A549 (cell line): ENCODE measurements at regions not wholly inside any gene's neighbourhood (a gene's known extent, or its start where the extent isn't known, plus 50 kb on each side); places are given as distances from the start of the nearest gene placed in this dataset.

Experiments used
- ATAC-seq, 2 experiments: fragments of 200-7000 bp in 1 of 2; fragments of >200 bp in 1 of 2; cut with Nextera tagmentation in 1 of 2; cut with Tn5 transposase in 1 of 2; 3 replicates each; pipeline versions ENCODE4 v1.8.0 to v1.9.1; 2018 to 2020; ENCODE audit warnings: mild to moderate bottlenecking in 1 of 2, moderate library complexity in 1 of 2
- CTCF ChIA-PET: fragments of 300-600 bp; sonication (Branson Sonifier 250); formaldehyde crosslinking; extraction: SDS; loops from one replicate; lab custom pipeline; 2021; ENCODE audit warnings: antibody characterized with exemption, inconsistent platforms; lab: Yijun Ruan, JAX
- POLR2A ChIA-PET: fragments of 350-600 bp; formaldehyde crosslinking; extraction: SDS; loops from one replicate; lab custom pipeline; 2021; ENCODE audit warnings: antibody characterized with exemption, inconsistent platforms; lab: Yijun Ruan, JAX
- DNase-seq, 2 experiments: peaks; one replicate each; pipeline versions ENCODE4 v3.0.0 to v3.0.0-alpha.2; 2011 to 2016; ENCODE audit warnings: low read depth in 1 of 2, low spot score in 1 of 2
- FAIRE-seq: peaks from 2 replicates; lab custom pipeline; 2011; peaks lifted over from hg19 to GRCh38; lab: Jason Lieb, UNC
- H3K27ac ChIP-seq, 2 experiments: fragments of >200 bp; sonication (Bioruptor Twin); formaldehyde crosslinking; 3 replicates each; pipeline ENCODE4 v1.5.1; 2016 to 2017
- H3K4me1 ChIP-seq: fragments of >200 bp; sonication (Bioruptor Twin); formaldehyde crosslinking; 3 replicates; pipeline ENCODE4 v1.6.1; 2016
- H3K4me2 ChIP-seq: fragments of >200 bp; sonication (Bioruptor Twin); formaldehyde crosslinking; 3 replicates; pipeline ENCODE4 v1.6.1; 2016
- H3K4me3 ChIP-seq: fragments of >200 bp; sonication (Bioruptor Twin); formaldehyde crosslinking; 3 replicates; pipeline ENCODE4 v1.5.1; 2016
- H3K9me3 ChIP-seq: fragments of >200 bp; sonication (Bioruptor Twin); formaldehyde crosslinking; 3 replicates; pipeline ENCODE4 v1.6.1; 2016
- ATOH8 ChIP-seq: fragments of 250-450 bp; sonication (Bioruptor Pico); IDR thresholded peaks from 2 replicates; pipeline ENCODE4 v1.5.0; 2020; ENCODE audit warnings: low read depth, mild to moderate bottlenecking, moderate library complexity
- BCL3 ChIP-seq: fragments of >200 bp; sonication (Bioruptor Twin); formaldehyde crosslinking; IDR thresholded peaks from 3 replicates; pipeline ENCODE4 v1.6.1; 2016
- CBX2 ChIP-seq: fragments of 200-600 bp; sonication (generic); IDR thresholded peaks from 2 replicates; pipeline ENCODE4 v1.6.1; 2016; ENCODE audit warnings: low read depth, mild to moderate bottlenecking, borderline replicate concordance
- CHD4 ChIP-seq: fragments of 200-600 bp; sonication (generic); IDR thresholded peaks from 2 replicates; pipeline ENCODE4 v1.6.1; 2016; ENCODE audit warnings: antibody characterized with exemption, mild to moderate bottlenecking, borderline replicate concordance
- E2F6 ChIP-seq: IDR thresholded peaks from 2 replicates; pipeline ENCODE4 v1.6.1; 2012; ENCODE audit warnings: low read depth, borderline replicate concordance
- EHMT2 ChIP-seq: fragments of 200-600 bp; sonication (generic); IDR thresholded peaks from 2 replicates; pipeline ENCODE4 v1.6.1; 2016; ENCODE audit warnings: antibody characterized with exemption, low read depth, mild to moderate bottlenecking, moderate library complexity
- GATA3 ChIP-seq: IDR thresholded peaks from 2 replicates; pipeline ENCODE4 v1.6.1; 2012; ENCODE audit warnings: borderline replicate concordance
- HEYL ChIP-seq: fragments of 250-450 bp; sonication (Bioruptor Pico); IDR thresholded peaks from 2 replicates; pipeline ENCODE4 v1.8.0; 2021; ENCODE audit warnings: mild to moderate bottlenecking, moderate library complexity
- HOXA7 ChIP-seq: fragments of 250-450 bp; sonication (Bioruptor Pico); IDR thresholded peaks from 2 replicates; pipeline ENCODE4 v1.5.0; 2020; ENCODE audit warnings: mild to moderate bottlenecking, moderate library complexity
- JUNB ChIP-seq: fragments of >200 bp; sonication (Bioruptor Twin); formaldehyde crosslinking; IDR thresholded peaks from 2 replicates; pipeline ENCODE4 v1.6.1; 2016
- KDM1A ChIP-seq: fragments of 200-600 bp; sonication (generic); IDR thresholded peaks from 2 replicates; pipeline ENCODE4 v1.6.1; 2016; ENCODE audit warnings: low read depth, mild to moderate bottlenecking
- KDM5A ChIP-seq: fragments of 200-600 bp; sonication (generic); IDR thresholded peaks from 2 replicates; pipeline ENCODE4 v1.6.1; 2016; ENCODE audit warnings: antibody characterized with exemption, mild to moderate bottlenecking
- MAFK ChIP-seq: fragments of 450-650 bp; IDR thresholded peaks from 2 replicates; pipeline ENCODE4 v1.6.1; 2014; ENCODE audit not compliant: partially characterized antibody
- MAX ChIP-seq: IDR thresholded peaks from 2 replicates; pipeline ENCODE4 v1.6.1; 2012
- MAZ ChIP-seq: fragments of 150-350 bp; IDR thresholded peaks from 2 replicates; pipeline ENCODE4 v1.6.1; 2014; ENCODE audit warnings: antibody characterized with exemption, low read depth, low read length, borderline replicate concordance
- NFE2L2 ChIP-seq: fragments of 150-350 bp; conservative IDR thresholded peaks from 2 replicates; pipeline ENCODE4 v1.6.1; 2014; ENCODE audit warnings: low read length
- NPAS2 ChIP-seq: fragments of 250-450 bp; sonication (Bioruptor Pico); IDR thresholded peaks from 2 replicates; pipeline ENCODE4 v1.8.0; 2022; ENCODE audit warnings: mild to moderate bottlenecking, moderate library complexity, borderline replicate concordance
- PHF8 ChIP-seq: fragments of 200-600 bp; sonication (generic); IDR thresholded peaks from 2 replicates; pipeline ENCODE4 v1.6.1; 2016; ENCODE audit warnings: low read depth, mild to moderate bottlenecking, antibody characterized with exemption, moderate library complexity, borderline replicate concordance
- POLR2A ChIP-seq: IDR thresholded peaks from 2 replicates; pipeline ENCODE4 v1.6.1; 2012; ENCODE audit warnings: mild to moderate bottlenecking, low read length
- RARB ChIP-seq: fragments of 250-450 bp; sonication (Bioruptor Pico); IDR thresholded peaks from 2 replicates; pipeline ENCODE4 v1.8.0; 2021; ENCODE audit warnings: mild to moderate bottlenecking, moderate library complexity
- RCOR1 ChIP-seq: fragments of 150-350 bp; IDR thresholded peaks from 2 replicates; pipeline ENCODE4 v1.6.1; 2014; ENCODE audit warnings: antibody characterized with exemption, low read length, low read depth
- REST ChIP-seq: fragments of 200-600 bp; sonication (generic); IDR thresholded peaks from 2 replicates; pipeline ENCODE4 v1.6.1; 2016; ENCODE audit warnings: antibody characterized with exemption, mild to moderate bottlenecking, moderate library complexity
- RFX5 ChIP-seq: fragments of 450-650 bp; IDR thresholded peaks from 2 replicates; pipeline ENCODE4 v1.7.1; 2014; ENCODE audit warnings: antibody characterized with exemption, mild to moderate bottlenecking, moderate library complexity
- RNF2 ChIP-seq: fragments of 200-600 bp; sonication (generic); IDR thresholded peaks from 2 replicates; pipeline ENCODE4 v1.6.1; 2016; ENCODE audit warnings: low read depth, mild to moderate bottlenecking, antibody characterized with exemption, moderate library complexity, borderline replicate concordance
- SMC3 ChIP-seq: fragments of >200 bp; sonication (Bioruptor Twin); formaldehyde crosslinking; IDR thresholded peaks from 3 replicates; pipeline ENCODE4 v1.6.1; 2018; ENCODE audit warnings: inconsistent platforms
- TFCP2L1 ChIP-seq: fragments of 250-450 bp; sonication (Bioruptor Pico); IDR thresholded peaks from 2 replicates; pipeline ENCODE4 v1.5.0; 2021; ENCODE audit warnings: mild to moderate bottlenecking
- TP53 ChIP-seq: fragments of 250-450 bp; sonication (Bioruptor Pico); IDR thresholded peaks from 2 replicates; pipeline ENCODE4 v1.5.0; 2021; ENCODE audit warnings: mild to moderate bottlenecking, moderate library complexity
- USF2 ChIP-seq: fragments of 450-650 bp; IDR thresholded peaks from 2 replicates; pipeline ENCODE4 v1.6.1; 2014; ENCODE audit warnings: antibody characterized with exemption
- ZFP36 ChIP-seq: fragments of 450-650 bp; IDR thresholded peaks from 2 replicates; pipeline ENCODE4 v1.6.1; 2014; ENCODE audit warnings: borderline replicate concordance; ENCODE audit not compliant: partially characterized antibody
- WGBS: methylation state at CpG from one replicate; pipeline ENCODE4 v1.1.6; 2017; ENCODE audit errors: missing lambda C conversion rate; 5-methylcytosine and 5-hydroxymethylcytosine counted together

- ATAC-seq (no peak), FAIRE-seq (no peak), DNase-seq (no peak)
- Histone ChIP-seq H3K4me2 (no peak overlapping the region), H3K4me1 (0 out of 3 replicates have a peak, but pooled peaks cover 5% of the 10 kb centered on the region), H3K27ac (no peak overlapping the region), H3K9me3 (peaks cover 23% of the 10 kb centered on the region), H3K4me3 (no peak overlapping the region)
- ChIA-PET POLR2A (no interaction called here), CTCF (interaction anchor here (0.7 to 1.8 kb wide), 3 partner anchors 9 to 456 kb away, joined by 3 to 5 read pairs (median 4); no protein-coding TSS in a partner anchor)
- TF ChIP-seq CBX2 (no peak), MAFK (no peak), HEYL (CRISPR knock-in tag) (no peak), PHF8 (no peak), E2F6 (no peak), RARB (CRISPR knock-in tag) (no peak), JUNB (no peak), POLR2A (no peak), TP53 (CRISPR knock-in tag) (no peak), MAZ (no peak), NPAS2 (CRISPR knock-in tag) (no peak), KDM5A (no peak), REST (no peak), ATOH8 (CRISPR knock-in tag) (no peak), BCL3 (no peak), EHMT2 (no peak)
- TF ChIP-seq, all 56 proteins: peak for 0
- WGBS = 28% methylated on average over 4 of the region's 4 CpGs
Measured at GRCh38 chr17:74148446-74148845, 55.0 kb upstream of the RPL38 start.

- WGBS = 41% methylated on average over 7 of the region's 7 CpGs
- Histone ChIP-seq H3K4me3 (no peak overlapping the region), H3K9me3 (peaks cover 17% of the 10 kb centered on the region), H3K4me1 (0 out of 3 replicates have a peak, but pooled peaks cover 5% of the 10 kb centered on the region), H3K27ac (no peak overlapping the region), H3K4me2 (no peak overlapping the region)
- ChIA-PET POLR2A (no interaction called here), CTCF (interaction anchor here (0.7 to 1.8 kb wide), 4 partner anchors 8 to 455 kb away, joined by 3 to 5 read pairs (median 4); no protein-coding TSS in a partner anchor)
- ATAC-seq (no peak), DNase-seq (no peak), FAIRE-seq (no peak)
- TF ChIP-seq JUNB (no peak), RFX5 (no peak), NPAS2 (CRISPR knock-in tag) (no peak), KDM1A (no peak), ZFP36 (no peak), KDM5A (no peak), MAZ (no peak), USF2 (no peak), MAX (no peak), SMC3 (no peak), NFE2L2 (no peak), RCOR1 (no peak), RNF2 (no peak), BCL3 (no peak), CHD4 (no peak), HOXA7 (CRISPR knock-in tag) (no peak), TFCP2L1 (CRISPR knock-in tag) (no peak), GATA3 (no peak)
Measured at GRCh38 chr17:74148901-74149596, 54.4 kb upstream of the RPL38 start.
